Cardiac muscle cell (in vitro differentiated cells and primary cell): ENCODE measurements at regions not wholly inside any gene's neighbourhood (a gene's known extent, or its start where the extent isn't known, plus 50 kb on each side); places are given as distances from the start of the nearest gene placed in this dataset.

Source experiments
- DNase-seq, 2 donors: peaks; one replicate each; pipeline versions ENCODE4 v3.0.0 to v3.0.0-alpha.2; 2010 to 2017; ENCODE audit warnings: low read depth in 1 of 2, low spot score in 1 of 2
- H3K27ac ChIP-seq: fragments of 200-600 bp; sonication (generic); 2 replicates; pipeline ENCODE4 v1.5.1; 2016
- H3K27me3 ChIP-seq: fragments of 200-600 bp; sonication (generic); 2 replicates; pipeline ENCODE4 v1.6.0; 2016; ENCODE audit warnings: control low read depth
- H3K36me3 ChIP-seq: fragments of 200-600 bp; sonication (generic); 2 replicates; pipeline ENCODE4 v1.5.1; 2016; ENCODE audit warnings: control low read depth
- H3K4me1 ChIP-seq: fragments of 200-600 bp; sonication (generic); 2 replicates; pipeline ENCODE4 v1.8.1; 2017; ENCODE audit warnings: low read depth, mild to moderate bottlenecking, mixed run types
- H3K4me3 ChIP-seq: fragments of 200-600 bp; sonication (generic); 2 replicates; pipeline ENCODE4 v1.5.1; 2016; ENCODE audit warnings: mild to moderate bottlenecking
- H3K9me3 ChIP-seq: fragments of 200-600 bp; sonication (generic); 2 replicates; pipeline ENCODE4 v1.5.1; 2017; ENCODE audit warnings: low read depth, mild to moderate bottlenecking, control low read depth
- CTCF ChIP-seq: IDR thresholded peaks from 2 replicates; pipeline ENCODE4 v1.5.1; 2012; ENCODE audit warnings: low read depth, mild to moderate bottlenecking, low read length

GRCh38 chr18:78549971-78550370 lies 429.6 kb upstream of the SALL3 start:
- no peaks in the 10 kb centered on the region for H3K36me3 ChIP-seq

GRCh38 chr18:78554944-78555608 lies 424.5 kb upstream of the SALL3 start:
- H3K4me3 ChIP-seq: no peak overlapping the region
- no peak for TF ChIP-seq CTCF
- H3K9me3 ChIP-seq: peaks cover 4% of the 10 kb centered on the region
- H3K27me3 ChIP-seq: no peaks in the 10 kb centered on the region
- H3K36me3 ChIP-seq: no peaks in the 10 kb centered on the region
- H3K27ac ChIP-seq: no peak overlapping the region
- H3K4me1 ChIP-seq: no peaks in the 10 kb centered on the region
- no peak for DNase-seq

More at GRCh38 chr18:78549971-78550370, 429.6 kb upstream of the SALL3 start:
- no peaks in the 10 kb centered on the region for H3K27me3 ChIP-seq
- no peak for DNase-seq
- no peaks in the 10 kb centered on the region for H3K4me1 ChIP-seq
- no peak overlapping the region for H3K27ac ChIP-seq
- TF ChIP-seq CTCF: no peak
- peaks cover 4% of the 10 kb centered on the region for H3K9me3 ChIP-seq
- H3K4me3 ChIP-seq: no peak overlapping the region

- Histone ChIP-seq H3K4me1 (no peaks in the 10 kb centered on the region), H3K4me3 (no peak overlapping the region), H3K36me3 (no peaks in the 10 kb centered on the region), H3K27ac (no peak overlapping the region), H3K9me3 (peaks cover 4% of the 10 kb centered on the region), H3K27me3 (no peaks in the 10 kb centered on the region)
- DNase-seq: no peak
- no peak for TF ChIP-seq CTCF
These were observed 422.2 kb upstream of the SALL3 start for GRCh38 chr18:78557371-78557770.

- Histone ChIP-seq H3K4me1 (no peaks in the 10 kb centered on the region), H3K9me3 (peaks cover 4% of the 10 kb centered on the region), H3K27me3 (no peaks in the 10 kb centered on the region), H3K36me3 (no peaks in the 10 kb centered on the region), H3K4me3 (no peak overlapping the region), H3K27ac (no peak overlapping the region)
- TF ChIP-seq CTCF: no peak
- DNase-seq: no peak
These were observed 421.4 kb upstream of the SALL3 start for GRCh38 chr18:78558101-78558810.

GRCh38 chr18:78558948-78559347 lies 420.7 kb upstream of the SALL3 start:
- no peaks in the 10 kb centered on the region for H3K27me3 ChIP-seq
- TF ChIP-seq CTCF: no peak
- peaks cover 2% of the 10 kb centered on the region for H3K9me3 ChIP-seq
- DNase-seq: no peak
- no peak overlapping the region for H3K4me3 ChIP-seq
- H3K36me3 ChIP-seq: no peaks in the 10 kb centered on the region
- no peaks in the 10 kb centered on the region for H3K4me1 ChIP-seq
- no peak overlapping the region for H3K27ac ChIP-seq
